K562 (cell line): ENCODE measurements at regions not wholly inside any gene's neighbourhood (a gene's known extent, or its start where the extent isn't known, plus 50 kb on each side); places are given as distances from the start of the nearest gene placed in this dataset.

Experiments used
- ATAC-seq: fragments of 200-7000 bp; cut with Tn5 transposase; 3 replicates; pipeline ENCODE4 v1.9.1; 2020; ENCODE audit warnings: moderate library complexity
- BruUV-seq: library from RNA; stranded (reverse); fragments of 400-500 nt; replicated peaks from 2 replicates; lab custom pipeline; 2021; lab: Mats Ljungman, UMichigan
- CTCF ChIA-PET: fragments of 300-600 bp; formaldehyde crosslinking; extraction: SDS; loops from one replicate; lab custom pipeline; 2021; ENCODE audit warnings: low intra/inter-chr PET ratio; lab: Yijun Ruan, JAX
- POLR2A ChIA-PET: fragments of 300-600, 350-650 bp; sonication (Branson Sonifier 250); formaldehyde crosslinking; extraction: SDS; loops from one replicate; lab custom pipeline; 2021; ENCODE audit warnings: antibody characterized with exemption, inconsistent platforms; lab: Yijun Ruan, JAX
- DNase-seq, 4 experiments: peaks; one replicate each; pipeline versions ENCODE4 v3.0.0 to v3.0.0-alpha.2; 2011 to 2018; ENCODE audit warnings: low spot score in 3 of 4, mixed read lengths in 3 of 4; ENCODE audit errors: extremely low read depth in 1 of 4
- FAIRE-seq: peaks from 2 replicates; lab custom pipeline; 2011; peaks lifted over from hg19 to GRCh38; lab: Jason Lieb, UNC
- H2AFZ ChIP-seq: 2 replicates; pipeline ENCODE4 v1.6.0; 2011; ENCODE audit warnings: low read depth, low read length, control low read depth, inconsistent platforms
- H3K27ac ChIP-seq: fragments of 200-600 bp; 3 replicates; pipeline ENCODE4 v1.8.0; 2011; ENCODE audit warnings: low read depth, mild to moderate bottlenecking, control low read depth, inconsistent platforms, low read length, moderate library complexity, mixed read lengths; ENCODE audit errors: extremely low read depth
- H3K27me3 ChIP-seq, 2 experiments: fragments of 300-600 bp in 1 of 2; 2 replicates in 1 of 2; 3 replicates in 1 of 2; pipeline versions ENCODE4 v1.6.0 to v1.8.0; 2011; ENCODE audit warnings: inconsistent platforms in 2 of 2, low read length in 2 of 2, mild to moderate bottlenecking in 1 of 2, mixed read lengths in 1 of 2, moderate library complexity in 1 of 2; ENCODE audit not compliant: control insufficient read depth in 2 of 2, insufficient read depth in 2 of 2
- H3K36me3 ChIP-seq: fragments of 300-600 bp; 3 replicates; pipeline ENCODE4 v1.8.0; 2011; ENCODE audit warnings: mild to moderate bottlenecking, low read length, inconsistent platforms; ENCODE audit not compliant: control insufficient read depth, insufficient read depth
- H3K4me1 ChIP-seq, 2 experiments: fragments of 200-600 bp in 1 of 2; replicated peaks in 1 of 2; 2 replicates in 1 of 2; 3 replicates in 1 of 2; pipeline versions ENCODE4 v1.5.1 to v1.8.0; 2011; ENCODE audit warnings: inconsistent platforms in 2 of 2, low read length in 2 of 2, mild to moderate bottlenecking in 1 of 2, mixed read lengths in 1 of 2, moderate library complexity in 1 of 2; ENCODE audit not compliant: control insufficient read depth in 2 of 2, insufficient read depth in 2 of 2
- H3K4me2 ChIP-seq: 2 replicates; pipeline ENCODE4 v1.6.1; 2011; ENCODE audit warnings: low read length, control low read depth, inconsistent platforms, mixed read lengths; ENCODE audit not compliant: insufficient read depth
- H3K4me3 ChIP-seq: fragments of 200-600 bp; sonication (generic), shearing (Covaris generic); 2 replicates; pipeline ENCODE4 v1.5.1; 2016; ENCODE audit warnings: control low read depth, inconsistent platforms
- H3K79me2 ChIP-seq: fragments of 200-600 bp; 3 replicates; pipeline ENCODE4 v1.8.0; 2011; ENCODE audit warnings: low read length, inconsistent platforms; ENCODE audit not compliant: control insufficient read depth, insufficient read depth
- H3K9ac ChIP-seq, 2 experiments: 2 replicates each; pipeline versions ENCODE4 v1.6.0 to v1.6.1; 2011; ENCODE audit warnings: low read depth in 2 of 2, low read length in 2 of 2, control low read depth in 1 of 2, inconsistent platforms in 1 of 2, mild to moderate bottlenecking in 1 of 2, mixed read lengths in 1 of 2; ENCODE audit not compliant: insufficient read depth in 1 of 2
- H3K9me1 ChIP-seq: one replicate; pipeline ENCODE4 v1.6.0; 2011; ENCODE audit warnings: inconsistent platforms, mild to moderate bottlenecking, low read length, moderate library complexity; ENCODE audit not compliant: control insufficient read depth, insufficient read depth
- H3K9me3 ChIP-seq: replicated peaks from 2 replicates; pipeline ENCODE4 v1.5.1; 2011; ENCODE audit warnings: low read depth, low read length, inconsistent platforms; ENCODE audit not compliant: control insufficient read depth, insufficient read depth
- H4K20me1 ChIP-seq: replicated peaks from 2 replicates; pipeline ENCODE4 v1.6.1; 2011; ENCODE audit warnings: low read length, inconsistent platforms, mixed read lengths; ENCODE audit not compliant: control insufficient read depth, insufficient read depth
- ETV6 ChIP-seq, 3 experiments: fragments of 150-350 bp in 1 of 3; sonication (generic) in 1 of 3; formaldehyde crosslinking in 1 of 3; IDR thresholded peaks; 2 replicates each; pipeline versions ENCODE4 v1.6.1 to v1.8.0; 2014 to 2022; ENCODE audit warnings: borderline replicate concordance in 2 of 3, low read depth in 2 of 3, antibody characterized with exemption in 1 of 3, low read length in 1 of 3, mild to moderate bottlenecking in 1 of 3, missing genetic modification reagents in 1 of 3
- RUNX1 ChIP-seq: sonication (generic); IDR thresholded peaks from 2 replicates; pipeline ENCODE4 v1.6.1; 2016; ENCODE audit warnings: antibody characterized with exemption, low read depth
- ZEB2 ChIP-seq: fragments of 450-650 bp; IDR thresholded peaks from 2 replicates; pipeline ENCODE4 v1.6.1; 2016
- ZNF121 ChIP-seq: sonication (generic); formaldehyde crosslinking; conservative IDR thresholded peaks from 2 replicates; pipeline ENCODE4 v1.8.0; 2022; ENCODE audit warnings: missing genetic modification reagents
- ZNF766 ChIP-seq: fragments of 200-800 bp; sonication (Bioruptor generic); conservative IDR thresholded peaks from 2 replicates; pipeline ENCODE4 v1.6.1; 2016; ENCODE audit warnings: missing genetic modification characterization, missing compliant biosample characterization
- WGBS: fragments of 100-300 bp; shearing (Covaris generic); methylation state at CpG from one replicate; pipeline ENCODE4 v1.1.6; 2016; ENCODE audit warnings: low coverage, mixed read lengths; ENCODE audit not compliant: insufficient coverage; ENCODE audit errors: missing lambda C conversion rate; 5-methylcytosine and 5-hydroxymethylcytosine counted together
- in situ Hi-C: fragments of 300-500 bp; cut with MboI; formaldehyde crosslinking; loops from 4 replicates; pipeline ENCODE4 v1.15.0; 2018; ENCODE audit warnings: inconsistent platforms, mixed read lengths
- intact Hi-C: fragments of 100-400 bp; cut with micrococcal nuclease; formaldehyde crosslinking; loops from 2 replicates; pipeline ENCODE4 v1.14.2; 2022
- TF ChIP-seq, protein P1 (sequence below): fragments of 200-800 bp; sonication (Bioruptor generic); IDR thresholded peaks from 2 replicates; pipeline ENCODE4 v1.6.1; 2017; ENCODE audit warnings: missing genetic modification characterization, missing compliant biosample characterization

DNA sequence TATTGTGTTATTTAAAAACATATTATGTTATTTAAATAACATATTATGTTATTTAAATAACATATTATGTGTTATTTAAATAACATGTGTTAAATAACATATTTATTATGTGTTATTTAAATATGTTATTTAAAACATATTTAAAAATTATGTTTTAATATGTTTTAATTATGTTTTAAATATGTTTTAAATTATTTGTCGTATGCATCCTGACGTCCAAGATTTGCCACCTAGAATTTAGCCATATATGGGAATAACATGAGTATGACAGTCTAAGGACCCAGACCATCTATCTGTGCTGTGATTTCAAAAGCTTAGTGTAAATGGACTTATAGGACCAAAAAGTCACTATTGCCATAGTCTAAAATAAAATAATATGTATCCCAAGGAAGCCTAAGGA, 484.3 kb upstream of the KLHL29 start:
- Histone ChIP-seq H4K20me1 (no peaks in the 10 kb centered on the region), H3K4me3 (no peak overlapping the region), H3K79me2 (no peaks in the 10 kb centered on the region), H3K4me1 (no peaks in the 10 kb centered on the region), H3K27ac (no peak overlapping the region), H3K36me3 (no peaks in the 10 kb centered on the region), H3K9ac (no peak overlapping the region), H3K9me3 (no peaks in the 10 kb centered on the region), H2AFZ (no peak overlapping the region), H3K4me2 (no peak overlapping the region), H3K9me1 (no peaks in the 10 kb centered on the region), H3K27me3 (no peaks in the 10 kb centered on the region)
- POLR2A ChIA-PET = no interaction called here
- no peak for DNase-seq
- no peak for ATAC-seq
- intact Hi-C loops (no loop called here), in situ Hi-C loops (no loop called here)
- CTCF ChIA-PET = no interaction called here
- TF ChIP-seq ETV6 (IDR thresholded peaks at IDR 0.05; ENCODE audit: borderline replicate concordance in 1 of 2, low read depth in 2 of 2, low read length in 1 of 2) = no peak
- no peak for TF ChIP-seq ETV6 (CRISPR knock-in tag; IDR thresholded peaks at IDR 0.05; ENCODE audit: borderline replicate concordance)
- TF ChIP-seq, protein P1, sequence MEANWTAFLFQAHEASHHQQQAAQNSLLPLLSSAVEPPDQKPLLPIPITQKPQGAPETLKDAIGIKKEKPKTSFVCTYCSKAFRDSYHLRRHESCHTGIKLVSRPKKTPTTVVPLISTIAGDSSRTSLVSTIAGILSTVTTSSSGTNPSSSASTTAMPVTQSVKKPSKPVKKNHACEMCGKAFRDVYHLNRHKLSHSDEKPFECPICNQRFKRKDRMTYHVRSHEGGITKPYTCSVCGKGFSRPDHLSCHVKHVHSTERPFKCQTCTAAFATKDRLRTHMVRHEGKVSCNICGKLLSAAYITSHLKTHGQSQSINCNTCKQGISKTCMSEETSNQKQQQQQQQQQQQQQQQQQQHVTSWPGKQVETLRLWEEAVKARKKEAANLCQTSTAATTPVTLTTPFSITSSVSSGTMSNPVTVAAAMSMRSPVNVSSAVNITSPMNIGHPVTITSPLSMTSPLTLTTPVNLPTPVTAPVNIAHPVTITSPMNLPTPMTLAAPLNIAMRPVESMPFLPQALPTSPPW (CRISPR knock-in tag) = no peak
- no peak for TF ChIP-seq ZNF766
- no peak for TF ChIP-seq RUNX1
- no peak for TF ChIP-seq ZNF121 (CRISPR knock-in tag)
- TF ChIP-seq ZEB2 = no peak
- BruUV-seq = no TSS peak
- no peak for FAIRE-seq
- WGBS = 2% methylated on average over 2 of the region's 2 CpGs
